ENCODE measurements at regions not wholly inside any gene's neighbourhood (a gene's known extent, or its start where the extent isn't known, plus 50 kb on each side); places are given as distances from the start of the nearest gene placed in this dataset.
"Not testable (repeated sequence)": the region's sequence is repeated elsewhere in the genome, so short reads cannot be mapped to it uniquely, and the experiment has no call there.

DNA sequence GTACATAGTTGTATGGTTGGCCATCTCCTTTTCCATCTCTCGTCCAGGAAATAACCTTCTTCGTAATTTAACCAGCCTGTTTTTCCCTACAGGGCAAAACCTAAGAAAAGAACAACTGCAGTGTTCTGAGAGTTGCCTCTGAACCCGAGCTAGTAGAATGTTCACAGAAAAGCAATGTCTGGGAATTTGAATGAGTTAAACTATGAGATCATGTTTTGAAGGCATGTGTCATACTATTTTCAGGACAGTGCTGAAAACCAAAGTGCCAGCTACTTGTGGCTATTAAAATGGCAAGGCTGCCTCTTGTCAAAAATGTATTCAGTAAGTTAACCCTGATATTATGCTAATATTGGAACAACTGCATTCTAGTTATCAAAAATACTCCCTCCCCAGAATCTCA is 482.9 kb upstream of the SPRED2 start:
- H3K4me3 ChIP-seq (replicated peaks; ENCODE audit: low read depth, low read length) = no peak overlapping the region
- no peak for DNase-seq (ENCODE audit: extremely low read depth, low read depth)
- TF ChIP-seq, protein P1, sequence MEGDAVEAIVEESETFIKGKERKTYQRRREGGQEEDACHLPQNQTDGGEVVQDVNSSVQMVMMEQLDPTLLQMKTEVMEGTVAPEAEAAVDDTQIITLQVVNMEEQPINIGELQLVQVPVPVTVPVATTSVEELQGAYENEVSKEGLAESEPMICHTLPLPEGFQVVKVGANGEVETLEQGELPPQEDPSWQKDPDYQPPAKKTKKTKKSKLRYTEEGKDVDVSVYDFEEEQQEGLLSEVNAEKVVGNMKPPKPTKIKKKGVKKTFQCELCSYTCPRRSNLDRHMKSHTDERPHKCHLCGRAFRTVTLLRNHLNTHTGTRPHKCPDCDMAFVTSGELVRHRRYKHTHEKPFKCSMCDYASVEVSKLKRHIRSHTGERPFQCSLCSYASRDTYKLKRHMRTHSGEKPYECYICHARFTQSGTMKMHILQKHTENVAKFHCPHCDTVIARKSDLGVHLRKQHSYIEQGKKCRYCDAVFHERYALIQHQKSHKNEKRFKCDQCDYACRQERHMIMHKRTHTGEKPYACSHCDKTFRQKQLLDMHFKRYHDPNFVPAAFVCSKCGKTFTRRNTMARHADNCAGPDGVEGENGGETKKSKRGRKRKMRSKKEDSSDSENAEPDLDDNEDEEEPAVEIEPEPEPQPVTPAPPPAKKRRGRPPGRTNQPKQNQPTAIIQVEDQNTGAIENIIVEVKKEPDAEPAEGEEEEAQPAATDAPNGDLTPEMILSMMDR (IDR thresholded peaks at IDR 0.05; ENCODE audit: low read depth, low read length, missing control alignments) = no peak

DNA sequence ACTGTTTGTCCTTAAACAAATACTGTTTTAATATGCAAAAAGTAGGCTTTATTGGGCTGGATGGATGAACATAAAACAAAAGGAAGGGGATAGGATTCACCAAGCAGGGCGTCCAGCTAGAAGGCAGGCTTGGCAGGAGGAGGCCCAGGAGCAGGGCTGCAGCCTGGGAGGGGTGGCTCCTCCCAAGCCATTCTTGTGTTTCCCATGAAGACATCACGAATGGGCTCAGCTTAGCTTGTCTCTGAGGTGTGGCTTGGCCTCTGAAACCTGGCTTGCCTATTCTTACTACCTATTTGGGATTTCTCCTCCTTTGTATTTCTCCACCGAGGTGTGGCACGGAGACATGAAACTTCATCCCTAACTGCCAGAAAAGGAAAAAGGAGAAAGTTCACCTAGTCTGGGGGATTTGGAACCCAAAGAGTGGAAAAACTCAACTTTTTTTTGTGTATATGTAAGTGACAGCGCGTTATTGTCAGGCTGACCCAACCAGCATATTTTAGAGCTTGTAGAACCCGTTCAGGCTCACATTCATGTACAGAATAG is 481.9 kb upstream of the SPRED2 start:
- DNase-seq (ENCODE audit: extremely low read depth, low read depth) = no peak
- TF ChIP-seq, protein P1 (IDR thresholded peaks at IDR 0.05; ENCODE audit: low read depth, low read length, missing control alignments) = no peak
- no peak overlapping the region for H3K4me3 ChIP-seq (replicated peaks; ENCODE audit: low read depth, low read length)

DNA sequence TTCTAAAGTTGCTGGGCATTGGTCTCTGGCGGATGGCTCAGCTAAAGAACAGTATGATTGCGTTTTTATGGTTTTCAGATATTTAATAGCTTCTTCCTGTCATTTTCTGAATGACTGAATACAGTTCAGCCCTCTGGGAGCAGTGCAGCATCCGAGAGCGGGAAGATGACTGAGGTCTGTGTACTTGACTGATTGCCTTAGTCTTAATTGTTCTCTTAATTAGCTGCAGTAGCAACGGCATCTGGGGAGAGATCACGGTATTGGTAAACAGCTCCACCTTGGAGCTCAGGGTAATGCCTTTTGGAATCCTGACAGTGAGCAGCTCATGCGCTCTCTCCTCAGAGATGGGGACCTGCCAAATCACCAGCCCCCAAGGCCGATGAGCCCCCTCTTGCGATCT is 481.4 kb upstream of the SPRED2 start:
- H3K4me3 ChIP-seq (replicated peaks; ENCODE audit: low read depth, low read length) = no peak overlapping the region
- DNase-seq (ENCODE audit: extremely low read depth, low read depth) = no peak
- TF ChIP-seq, protein P1 (IDR thresholded peaks at IDR 0.05; ENCODE audit: low read depth, low read length, missing control alignments) = no peak

DNA sequence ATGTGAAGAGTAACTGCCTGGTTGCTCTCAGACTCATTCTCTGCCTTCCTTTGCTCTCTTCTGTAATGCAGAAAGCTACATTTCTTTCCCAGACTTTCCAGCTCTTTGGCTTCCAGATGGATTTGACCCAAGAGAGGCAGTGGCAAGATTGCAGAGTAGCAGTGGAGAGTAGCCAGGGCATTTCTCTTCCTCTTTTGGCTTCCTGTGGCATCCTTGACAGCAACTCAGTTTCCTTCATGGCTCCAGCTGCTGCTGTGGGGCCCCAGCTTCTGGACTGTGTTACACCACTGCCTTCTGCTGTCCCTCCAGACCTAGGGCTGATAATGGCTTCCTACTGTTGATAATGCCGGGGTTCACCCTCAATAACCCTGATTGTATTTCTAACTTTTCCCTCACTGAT is 469.4 kb upstream of the SPRED2 start:
- TF ChIP-seq, protein P1 (IDR thresholded peaks at IDR 0.05; ENCODE audit: low read depth, low read length, missing control alignments) = no peak
- no peak overlapping the region for H3K4me3 ChIP-seq (replicated peaks; ENCODE audit: low read depth, low read length)
- no peak for DNase-seq (ENCODE audit: extremely low read depth, low read depth)

DNA sequence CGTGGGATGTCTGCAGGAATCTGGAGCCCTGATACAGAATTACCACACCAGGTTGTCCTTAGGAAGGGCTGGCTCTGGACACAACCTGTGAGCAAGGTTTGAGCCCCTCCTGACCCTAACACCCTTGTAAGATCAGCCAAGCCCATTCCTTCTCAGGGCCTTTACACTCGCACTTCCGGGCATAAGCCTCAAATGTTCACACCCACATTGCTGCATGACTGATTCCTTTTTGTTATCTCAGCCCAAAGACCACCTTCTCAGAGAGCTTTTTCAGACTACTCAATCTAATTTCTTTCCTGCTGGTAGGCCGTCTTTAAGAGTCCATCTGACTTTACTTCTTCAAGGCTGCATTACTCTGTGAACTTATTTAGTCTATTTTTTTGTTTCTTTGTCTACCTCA is 464.0 kb upstream of the SPRED2 start:
- H3K4me3 ChIP-seq (replicated peaks; ENCODE audit: low read depth, low read length) = no peak overlapping the region
- TF ChIP-seq, protein P1 (IDR thresholded peaks at IDR 0.05; ENCODE audit: low read depth, low read length, missing control alignments) = no peak
- DNase-seq (ENCODE audit: extremely low read depth, low read depth) = no peak

DNA sequence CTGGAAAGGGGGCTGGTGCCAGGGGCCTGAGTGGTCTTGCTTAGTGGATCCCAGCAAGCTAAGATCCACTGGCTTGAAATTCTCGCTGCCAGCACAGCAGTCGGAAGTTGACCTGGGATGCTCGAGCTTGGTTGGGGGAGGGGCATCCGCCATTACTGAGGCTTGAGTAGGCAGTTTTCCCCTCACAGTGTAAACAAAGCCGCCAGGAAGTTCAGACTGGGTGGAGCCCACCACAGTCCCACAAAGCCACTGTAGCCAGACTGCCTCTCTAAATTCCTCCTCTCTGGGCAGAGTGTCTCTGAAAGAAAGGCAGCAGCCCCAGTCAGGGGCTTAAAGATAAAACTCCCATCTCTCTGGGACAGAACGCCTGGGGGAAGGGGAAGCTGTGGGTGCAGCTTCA is 457.7 kb upstream of the SPRED2 start:
- not testable (repeated sequence) for H3K4me3 ChIP-seq (replicated peaks; ENCODE audit: low read depth, low read length); DNase-seq (ENCODE audit: extremely low read depth, low read depth)

DNA sequence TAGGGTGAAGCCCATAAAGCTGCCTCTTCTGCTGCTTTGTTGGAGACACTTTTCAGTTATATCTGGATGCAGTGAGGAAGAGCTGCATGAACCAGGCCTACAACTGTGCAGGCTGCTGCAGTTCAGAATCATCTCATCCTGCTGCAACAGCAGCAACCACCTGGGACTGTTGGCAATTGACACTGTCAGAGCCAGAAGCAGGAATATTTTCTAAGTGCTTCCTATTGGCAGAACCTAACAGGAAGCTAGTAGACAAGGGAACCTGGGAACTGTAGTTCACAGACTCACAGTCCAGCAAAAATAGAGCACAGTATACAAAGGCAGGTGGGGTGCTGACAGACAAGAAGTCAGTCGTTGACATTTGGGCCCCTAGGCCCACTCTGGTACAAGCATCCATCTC is 452.9 kb upstream of the SPRED2 start:
- no peak overlapping the region for H3K4me3 ChIP-seq (replicated peaks; ENCODE audit: low read depth, low read length)
- TF ChIP-seq, protein P1 (IDR thresholded peaks at IDR 0.05; ENCODE audit: low read depth, low read length, missing control alignments) = no peak
- no peak for DNase-seq (ENCODE audit: extremely low read depth, low read depth)

Measured in HFF-Myc (cell line).